ENCODE measurements at regions not wholly inside any gene's neighbourhood (a gene's known extent, or its start where the extent isn't known, plus 50 kb on each side); places are given as distances from the start of the nearest gene placed in this dataset.

DNA sequence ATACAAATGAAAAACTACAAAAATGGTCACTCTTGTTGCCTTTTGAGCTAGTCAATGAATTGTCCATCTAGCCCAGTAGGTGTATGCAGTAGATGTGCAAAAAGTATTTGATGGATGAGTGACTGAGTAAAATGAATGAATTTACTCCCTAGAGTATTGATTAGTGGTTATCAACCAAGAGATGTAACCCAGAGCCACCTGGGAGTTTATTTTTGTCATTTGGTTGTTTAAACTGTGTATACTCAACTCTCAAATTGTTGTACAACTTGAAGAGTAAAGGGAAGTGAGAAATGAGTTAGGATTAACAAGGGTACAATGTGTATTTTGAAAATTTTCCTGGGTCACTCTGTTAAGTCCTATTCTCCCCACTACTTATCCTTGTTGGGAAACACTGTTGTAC, 124.1 kb upstream of the TMCO5A start:
- no peaks in the 10 kb centered on the region for H3K4me1 Mint-ChIP-seq (ENCODE audit: unreplicated experiment)
- no peak overlapping the region for H3K4me3 Mint-ChIP-seq (ENCODE audit: unreplicated experiment)
- TF ChIP-seq, protein P1, sequence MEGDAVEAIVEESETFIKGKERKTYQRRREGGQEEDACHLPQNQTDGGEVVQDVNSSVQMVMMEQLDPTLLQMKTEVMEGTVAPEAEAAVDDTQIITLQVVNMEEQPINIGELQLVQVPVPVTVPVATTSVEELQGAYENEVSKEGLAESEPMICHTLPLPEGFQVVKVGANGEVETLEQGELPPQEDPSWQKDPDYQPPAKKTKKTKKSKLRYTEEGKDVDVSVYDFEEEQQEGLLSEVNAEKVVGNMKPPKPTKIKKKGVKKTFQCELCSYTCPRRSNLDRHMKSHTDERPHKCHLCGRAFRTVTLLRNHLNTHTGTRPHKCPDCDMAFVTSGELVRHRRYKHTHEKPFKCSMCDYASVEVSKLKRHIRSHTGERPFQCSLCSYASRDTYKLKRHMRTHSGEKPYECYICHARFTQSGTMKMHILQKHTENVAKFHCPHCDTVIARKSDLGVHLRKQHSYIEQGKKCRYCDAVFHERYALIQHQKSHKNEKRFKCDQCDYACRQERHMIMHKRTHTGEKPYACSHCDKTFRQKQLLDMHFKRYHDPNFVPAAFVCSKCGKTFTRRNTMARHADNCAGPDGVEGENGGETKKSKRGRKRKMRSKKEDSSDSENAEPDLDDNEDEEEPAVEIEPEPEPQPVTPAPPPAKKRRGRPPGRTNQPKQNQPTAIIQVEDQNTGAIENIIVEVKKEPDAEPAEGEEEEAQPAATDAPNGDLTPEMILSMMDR (IDR thresholded peaks at IDR 0.05): no peak
- H3K9me3 Mint-ChIP-seq (ENCODE audit: unreplicated experiment): no peaks in the 10 kb centered on the region
- no peak overlapping the region for H3K27ac Mint-ChIP-seq (ENCODE audit: unreplicated experiment)
- DNase-seq (ENCODE audit: extremely low spot score, unreplicated experiment): no peak
- peaks cover 28% of the 10 kb centered on the region for H3K27me3 Mint-ChIP-seq (ENCODE audit: unreplicated experiment)
- no peaks in the 10 kb centered on the region for H3K36me3 Mint-ChIP-seq (ENCODE audit: unreplicated experiment)

DNA sequence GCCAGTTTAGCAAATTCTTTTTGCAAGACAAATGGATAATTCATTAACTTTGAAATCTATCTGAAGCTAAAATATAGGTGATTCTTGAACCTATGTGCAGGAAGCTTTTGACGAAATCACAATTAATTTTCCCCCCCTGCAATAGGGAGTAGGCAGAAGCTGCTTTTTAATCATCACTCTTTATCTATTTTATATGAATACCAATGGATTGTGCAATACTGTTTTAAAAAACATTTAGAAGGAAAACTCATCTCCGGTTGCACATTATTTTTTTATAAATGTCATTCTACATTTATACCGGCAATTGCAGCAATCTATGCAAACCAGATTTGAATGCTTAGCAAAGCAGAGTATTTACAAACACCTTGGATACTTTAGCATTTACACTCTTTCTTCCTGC, 121.1 kb upstream of the TMCO5A start:
- no peak for DNase-seq (ENCODE audit: extremely low spot score, unreplicated experiment)
- TF ChIP-seq, protein P1 (IDR thresholded peaks at IDR 0.05): no peak
- H3K27ac Mint-ChIP-seq (ENCODE audit: unreplicated experiment): no peak overlapping the region

DNA sequence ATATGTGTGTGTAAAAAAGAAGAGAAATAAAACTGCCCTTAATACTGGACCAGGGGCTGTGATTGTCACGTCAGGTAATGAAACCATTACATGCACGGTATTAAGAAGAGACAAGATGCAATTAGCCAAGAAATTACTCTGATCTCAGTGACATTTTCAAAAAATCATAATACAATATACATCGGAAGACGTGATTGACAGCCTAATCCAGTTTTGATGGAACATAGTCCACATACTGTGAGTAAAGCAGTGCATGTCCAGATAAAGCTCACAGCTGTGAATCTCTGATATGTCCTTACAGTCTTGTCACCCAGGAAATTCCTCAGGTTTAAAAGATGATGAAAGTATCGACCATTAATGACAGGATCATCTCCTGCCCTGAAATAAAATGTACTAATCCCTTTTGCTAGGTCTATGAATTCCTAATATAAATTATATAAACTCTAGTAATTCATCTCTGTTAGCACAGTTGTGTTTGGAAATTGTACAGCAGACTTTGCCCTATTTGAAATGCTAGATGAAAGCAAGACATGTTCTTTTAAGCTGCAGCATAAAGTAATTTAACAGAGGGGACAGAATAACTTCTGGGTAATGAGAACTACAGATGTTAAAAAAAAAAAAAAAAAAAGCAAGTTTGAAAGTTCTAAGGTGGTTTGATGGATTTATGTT, 119.5 kb upstream of the TMCO5A start:
- no peaks in the 10 kb centered on the region for H3K9me3 Mint-ChIP-seq (ENCODE audit: unreplicated experiment)
- no peaks in the 10 kb centered on the region for H3K36me3 Mint-ChIP-seq (ENCODE audit: unreplicated experiment)
- no peaks in the 10 kb centered on the region for H3K4me1 Mint-ChIP-seq (ENCODE audit: unreplicated experiment)
- no peak overlapping the region for H3K4me3 Mint-ChIP-seq (ENCODE audit: unreplicated experiment)
- DNase-seq (ENCODE audit: extremely low spot score, unreplicated experiment): no peak
- TF ChIP-seq, protein P1 (IDR thresholded peaks at IDR 0.05): no peak
- H3K27ac Mint-ChIP-seq (ENCODE audit: unreplicated experiment): no peak overlapping the region
- H3K27me3 Mint-ChIP-seq (ENCODE audit: unreplicated experiment): peaks cover 31% of the 10 kb centered on the region

More for the DNA sequence above, 121.1 kb upstream of the TMCO5A start:
- Mint-ChIP-seq H3K4me1 (ENCODE audit: unreplicated experiment) (no peaks in the 10 kb centered on the region), H3K27me3 (ENCODE audit: unreplicated experiment) (peaks cover 29% of the 10 kb centered on the region), H3K4me3 (ENCODE audit: unreplicated experiment) (no peak overlapping the region), H3K36me3 (ENCODE audit: unreplicated experiment) (no peaks in the 10 kb centered on the region), H3K9me3 (ENCODE audit: unreplicated experiment) (no peaks in the 10 kb centered on the region)

DNA sequence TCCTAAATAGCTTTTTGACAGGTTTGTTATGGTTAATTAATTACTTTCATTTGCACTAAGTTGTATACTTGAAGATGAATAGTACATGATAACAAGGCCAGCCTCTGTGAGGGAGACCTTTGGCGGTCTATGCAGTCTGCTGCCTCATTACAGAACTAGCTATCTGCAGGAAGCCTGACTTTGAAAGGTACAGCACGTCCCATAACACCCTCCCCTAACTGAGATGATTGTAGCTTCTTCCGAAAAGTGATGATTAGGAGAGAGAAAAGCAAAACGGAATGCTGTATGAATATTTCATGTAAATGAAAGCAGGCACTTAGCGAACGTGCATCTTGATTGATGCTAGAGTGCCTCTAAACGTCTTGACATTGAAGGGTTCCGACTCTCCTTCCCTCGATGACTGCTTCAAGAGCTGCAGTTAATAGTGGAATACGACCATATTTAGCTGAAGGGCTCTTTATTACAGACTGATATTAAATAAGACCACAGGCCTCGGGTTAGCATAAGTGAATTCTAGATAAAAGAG, 116.2 kb upstream of the TMCO5A start:
- Mint-ChIP-seq H3K4me1 (ENCODE audit: unreplicated experiment) (no peaks in the 10 kb centered on the region), H3K27me3 (ENCODE audit: unreplicated experiment) (peaks cover 27% of the 10 kb centered on the region), H3K9me3 (ENCODE audit: unreplicated experiment) (no peaks in the 10 kb centered on the region), H3K4me3 (ENCODE audit: unreplicated experiment) (no peak overlapping the region), H3K27ac (ENCODE audit: unreplicated experiment) (no peak overlapping the region), H3K36me3 (ENCODE audit: unreplicated experiment) (no peaks in the 10 kb centered on the region)
- DNase-seq (ENCODE audit: extremely low spot score, unreplicated experiment): no peak
- TF ChIP-seq, protein P1 (IDR thresholded peaks at IDR 0.05): no peak

DNA sequence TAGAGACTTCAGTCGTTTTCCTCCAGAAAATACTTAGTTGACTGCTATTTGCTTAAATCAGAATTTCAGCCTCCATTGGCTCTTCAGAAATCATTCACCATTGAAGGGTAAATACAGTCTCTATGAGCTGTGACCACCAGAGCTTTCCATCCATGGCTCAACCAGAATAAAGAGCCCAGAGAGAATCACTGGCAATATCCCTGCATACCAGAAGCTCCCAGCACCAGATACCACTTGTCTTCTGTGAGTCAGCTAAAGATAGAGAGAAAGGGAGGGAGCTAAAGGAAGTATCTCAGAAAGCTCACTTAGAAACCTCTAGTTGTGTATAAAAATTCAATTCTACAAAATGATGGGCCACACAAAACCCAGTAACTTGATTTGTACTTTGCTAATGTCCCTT, 115.2 kb upstream of the TMCO5A start:
- peaks cover 19% of the 10 kb centered on the region for H3K27me3 Mint-ChIP-seq (ENCODE audit: unreplicated experiment)
- no peaks in the 10 kb centered on the region for H3K36me3 Mint-ChIP-seq (ENCODE audit: unreplicated experiment)
- no peak for DNase-seq (ENCODE audit: extremely low spot score, unreplicated experiment)

More for the DNA sequence above, 115.2 kb upstream of the TMCO5A start:
- H3K9me3 Mint-ChIP-seq (ENCODE audit: unreplicated experiment): no peaks in the 10 kb centered on the region
- no peak overlapping the region for H3K4me3 Mint-ChIP-seq (ENCODE audit: unreplicated experiment)
- TF ChIP-seq, protein P1 (IDR thresholded peaks at IDR 0.05): no peak
- no peak overlapping the region for H3K27ac Mint-ChIP-seq (ENCODE audit: unreplicated experiment)
- no peaks in the 10 kb centered on the region for H3K4me1 Mint-ChIP-seq (ENCODE audit: unreplicated experiment)

All from osteocyte (in vitro differentiated cells).